OCI-LY1 (cell line): ENCODE measurements at regions not wholly inside any gene's neighbourhood (a gene's known extent, or its start where the extent isn't known, plus 50 kb on each side); places are given as distances from the start of the nearest gene placed in this dataset.

Experiments used
- EZH2 ChIP-seq: fragments of 200-600 bp; sonication (generic), shearing (Covaris generic); IDR thresholded peaks from 2 replicates; pipeline ENCODE4 v1.8.0; 2017; ENCODE audit warnings: borderline replicate concordance, mixed run types, mild to moderate bottlenecking, antibody characterized with exemption, low read length, moderate library complexity, mixed read lengths
- TF ChIP-seq, protein P1 (sequence below): fragments of 200-600 bp; sonication (generic), shearing (Covaris generic); IDR thresholded peaks from 2 replicates; pipeline ENCODE4 v1.5.1; 2017; ENCODE audit warnings: mild to moderate bottlenecking, antibody characterized with exemption, low read length, moderate library complexity, mixed read lengths

DNA sequence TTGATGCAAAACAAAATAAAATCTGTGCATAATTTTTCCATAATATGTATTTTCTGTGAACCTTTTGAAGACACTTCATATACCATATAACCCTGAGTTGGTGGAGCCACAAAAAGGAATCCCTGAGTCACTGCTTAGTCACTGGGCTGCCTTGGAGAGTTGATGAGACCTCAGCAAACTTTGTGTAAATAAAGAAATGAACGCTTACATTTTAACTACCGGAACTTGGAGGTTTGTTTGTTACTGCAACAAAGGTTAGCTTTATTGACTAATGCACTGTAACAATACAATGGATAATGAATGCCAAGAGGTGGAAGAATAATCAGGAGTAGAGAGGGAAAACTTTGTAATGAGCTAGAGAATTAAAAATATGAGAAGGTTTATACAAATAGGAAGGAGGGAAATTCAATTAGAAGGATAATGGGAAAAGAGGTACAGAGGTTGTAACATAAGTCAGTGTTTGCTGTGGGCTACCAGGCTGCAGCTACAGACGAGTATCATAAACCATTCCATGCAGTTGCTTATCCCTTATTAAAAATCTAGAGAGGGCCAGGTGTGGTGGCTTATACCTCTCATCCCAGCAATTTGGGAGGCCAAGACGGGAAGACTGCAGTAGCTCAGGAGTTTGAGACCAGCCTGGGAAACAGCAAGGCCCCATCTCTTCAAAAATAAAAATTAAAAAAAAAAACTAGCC, 1042.1 kb downstream of the TYW1 start:
- TF ChIP-seq EZH2: no peak
- TF ChIP-seq, protein P1, sequence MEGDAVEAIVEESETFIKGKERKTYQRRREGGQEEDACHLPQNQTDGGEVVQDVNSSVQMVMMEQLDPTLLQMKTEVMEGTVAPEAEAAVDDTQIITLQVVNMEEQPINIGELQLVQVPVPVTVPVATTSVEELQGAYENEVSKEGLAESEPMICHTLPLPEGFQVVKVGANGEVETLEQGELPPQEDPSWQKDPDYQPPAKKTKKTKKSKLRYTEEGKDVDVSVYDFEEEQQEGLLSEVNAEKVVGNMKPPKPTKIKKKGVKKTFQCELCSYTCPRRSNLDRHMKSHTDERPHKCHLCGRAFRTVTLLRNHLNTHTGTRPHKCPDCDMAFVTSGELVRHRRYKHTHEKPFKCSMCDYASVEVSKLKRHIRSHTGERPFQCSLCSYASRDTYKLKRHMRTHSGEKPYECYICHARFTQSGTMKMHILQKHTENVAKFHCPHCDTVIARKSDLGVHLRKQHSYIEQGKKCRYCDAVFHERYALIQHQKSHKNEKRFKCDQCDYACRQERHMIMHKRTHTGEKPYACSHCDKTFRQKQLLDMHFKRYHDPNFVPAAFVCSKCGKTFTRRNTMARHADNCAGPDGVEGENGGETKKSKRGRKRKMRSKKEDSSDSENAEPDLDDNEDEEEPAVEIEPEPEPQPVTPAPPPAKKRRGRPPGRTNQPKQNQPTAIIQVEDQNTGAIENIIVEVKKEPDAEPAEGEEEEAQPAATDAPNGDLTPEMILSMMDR: no peak
